ENCODE measurements at regions not wholly inside any gene's neighbourhood (a gene's known extent, or its start where the extent isn't known, plus 50 kb on each side); places are given as distances from the start of the nearest gene placed in this dataset.

GRCh38 chr11:128326791-128327190 is 260.6 kb downstream of the ETS1 start:
- DNase-seq: no peak

- no peak for DNase-seq
Measured at GRCh38 chr11:128324531-128325141, 262.7 kb downstream of the ETS1 start.

- DNase-seq: no peak
Measured at GRCh38 chr11:128324051-128324481, 263.3 kb downstream of the ETS1 start.

GRCh38 chr11:128323381-128323780 is 264.0 kb downstream of the ETS1 start:
- no peak for DNase-seq

GRCh38 chr11:128318856-128319474 is 268.4 kb downstream of the ETS1 start:
- no peak for DNase-seq

- no peak for DNase-seq
Measured at GRCh38 chr11:128316541-128317227, 270.7 kb downstream of the ETS1 start.

- DNase-seq: no peak
Measured at GRCh38 chr11:128315933-128316332, 271.4 kb downstream of the ETS1 start.

- no peak for DNase-seq
Measured at GRCh38 chr11:128313931-128314330, 273.4 kb downstream of the ETS1 start.

- no peak for DNase-seq
Measured at GRCh38 chr11:128311742-128312719, 275.3 kb downstream of the ETS1 start.

GRCh38 chr11:128310676-128311445 is 276.5 kb downstream of the ETS1 start:
- no peak for DNase-seq

GRCh38 chr11:128310005-128310404 is 277.4 kb downstream of the ETS1 start:
- no peak for DNase-seq

GRCh38 chr11:128308794-128309193 is 278.6 kb downstream of the ETS1 start:
- DNase-seq: no peak

- DNase-seq: no peak
Measured at GRCh38 chr11:128305588-128305987, 281.8 kb downstream of the ETS1 start.

GRCh38 chr11:128304666-128305485 is 282.5 kb downstream of the ETS1 start:
- DNase-seq: no peak

- no peak for DNase-seq
Measured at GRCh38 chr11:128304116-128304515, 283.2 kb downstream of the ETS1 start.

GRCh38 chr11:128303383-128303782 is 284.0 kb downstream of the ETS1 start:
- DNase-seq: no peak

GRCh38 chr11:128302425-128303186 is 284.8 kb downstream of the ETS1 start:
- DNase-seq: no peak

GRCh38 chr11:128301756-128302155 is 285.6 kb downstream of the ETS1 start:
- no peak for DNase-seq

GRCh38 chr11:128300785-128301184 is 286.6 kb downstream of the ETS1 start:
- DNase-seq: no peak

GRCh38 chr11:128299132-128299726 is 288.1 kb downstream of the ETS1 start:
- DNase-seq: no peak
